ENCODE measurements at regions not wholly inside any gene's neighbourhood (a gene's known extent, or its start where the extent isn't known, plus 50 kb on each side); places are given as distances from the start of the nearest gene placed in this dataset.

DNA sequence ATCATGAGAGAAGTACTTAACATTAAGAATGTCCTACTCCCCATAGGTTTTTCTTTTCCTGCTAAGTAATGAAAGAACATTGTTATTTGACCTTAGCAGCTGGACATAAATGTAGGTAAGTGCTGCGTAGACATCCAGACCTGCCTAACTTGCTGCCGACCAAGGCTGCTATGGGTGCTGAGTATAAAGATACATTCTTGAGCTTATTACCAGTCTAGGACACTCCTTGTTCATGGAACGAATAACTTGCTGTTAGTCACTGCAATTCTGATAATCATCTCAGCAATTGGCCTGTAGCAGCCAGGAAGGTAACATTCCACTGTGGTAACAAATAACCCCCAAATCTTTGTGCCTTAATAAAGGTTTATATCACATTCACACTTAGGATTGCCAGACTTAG, 478.1 kb downstream of the VRK1 start:
- ChIA-PET CTCF (no interaction called here), POLR2A (no interaction called here)
- no peak for DNase-seq (ENCODE audit: extremely low spot score)
- TF ChIP-seq, protein P1, sequence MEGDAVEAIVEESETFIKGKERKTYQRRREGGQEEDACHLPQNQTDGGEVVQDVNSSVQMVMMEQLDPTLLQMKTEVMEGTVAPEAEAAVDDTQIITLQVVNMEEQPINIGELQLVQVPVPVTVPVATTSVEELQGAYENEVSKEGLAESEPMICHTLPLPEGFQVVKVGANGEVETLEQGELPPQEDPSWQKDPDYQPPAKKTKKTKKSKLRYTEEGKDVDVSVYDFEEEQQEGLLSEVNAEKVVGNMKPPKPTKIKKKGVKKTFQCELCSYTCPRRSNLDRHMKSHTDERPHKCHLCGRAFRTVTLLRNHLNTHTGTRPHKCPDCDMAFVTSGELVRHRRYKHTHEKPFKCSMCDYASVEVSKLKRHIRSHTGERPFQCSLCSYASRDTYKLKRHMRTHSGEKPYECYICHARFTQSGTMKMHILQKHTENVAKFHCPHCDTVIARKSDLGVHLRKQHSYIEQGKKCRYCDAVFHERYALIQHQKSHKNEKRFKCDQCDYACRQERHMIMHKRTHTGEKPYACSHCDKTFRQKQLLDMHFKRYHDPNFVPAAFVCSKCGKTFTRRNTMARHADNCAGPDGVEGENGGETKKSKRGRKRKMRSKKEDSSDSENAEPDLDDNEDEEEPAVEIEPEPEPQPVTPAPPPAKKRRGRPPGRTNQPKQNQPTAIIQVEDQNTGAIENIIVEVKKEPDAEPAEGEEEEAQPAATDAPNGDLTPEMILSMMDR (IDR thresholded peaks at IDR 0.05; ENCODE audit: control extremely low read depth, extremely low read depth, low read depth, missing control alignments), result no peak

DNA sequence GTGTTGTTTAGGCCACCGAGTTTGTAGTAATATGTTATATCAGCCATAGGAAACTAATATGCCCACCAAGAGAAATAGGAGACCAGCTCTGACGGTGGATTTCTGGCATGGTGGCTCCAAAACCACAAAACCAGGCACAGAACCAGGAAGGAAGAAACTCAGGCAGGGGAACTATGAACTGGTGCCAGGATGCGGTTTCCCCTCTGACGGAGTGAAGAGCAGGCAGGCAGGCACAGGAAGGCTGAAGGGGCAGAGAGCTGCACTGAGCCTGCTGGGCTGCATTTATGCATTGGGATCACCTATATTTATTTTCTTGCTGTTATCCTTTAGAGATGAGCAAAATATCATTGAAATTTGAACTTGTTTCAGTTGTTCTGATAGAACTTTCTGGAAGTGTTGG, 479.4 kb downstream of the VRK1 start:
- no peak for DNase-seq (ENCODE audit: extremely low spot score)
- TF ChIP-seq, protein P1 (IDR thresholded peaks at IDR 0.05; ENCODE audit: control extremely low read depth, extremely low read depth, low read depth, missing control alignments), result no peak
- ChIA-PET CTCF (no interaction called here), POLR2A (no interaction called here)

DNA sequence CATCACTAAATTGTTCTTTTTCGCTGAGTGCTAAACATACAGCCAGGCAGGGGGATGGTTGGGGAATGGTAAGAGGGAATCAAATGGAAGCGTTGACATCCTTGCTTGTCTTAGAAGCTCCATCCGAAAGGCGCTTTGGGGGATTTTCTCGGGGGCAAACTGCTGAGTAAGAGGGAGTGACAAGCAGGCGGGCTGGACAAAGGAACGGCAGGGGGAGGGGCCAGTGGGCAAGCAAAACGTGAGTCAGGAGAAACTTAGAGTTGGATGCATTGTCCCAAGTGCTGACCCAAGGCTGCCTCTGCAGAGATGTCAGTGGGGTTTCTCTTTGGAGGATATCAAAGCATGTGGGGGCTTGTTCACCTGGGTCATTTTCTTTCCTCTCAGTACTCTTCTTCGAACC, 480.5 kb downstream of the VRK1 start:
- CTCF ChIA-PET, result no interaction called here
- TF ChIP-seq, protein P1 (IDR thresholded peaks at IDR 0.05; ENCODE audit: control extremely low read depth, extremely low read depth, low read depth, missing control alignments), result no peak
- POLR2A ChIA-PET, result no interaction called here
- DNase-seq (ENCODE audit: extremely low spot score), result no peak

DNA sequence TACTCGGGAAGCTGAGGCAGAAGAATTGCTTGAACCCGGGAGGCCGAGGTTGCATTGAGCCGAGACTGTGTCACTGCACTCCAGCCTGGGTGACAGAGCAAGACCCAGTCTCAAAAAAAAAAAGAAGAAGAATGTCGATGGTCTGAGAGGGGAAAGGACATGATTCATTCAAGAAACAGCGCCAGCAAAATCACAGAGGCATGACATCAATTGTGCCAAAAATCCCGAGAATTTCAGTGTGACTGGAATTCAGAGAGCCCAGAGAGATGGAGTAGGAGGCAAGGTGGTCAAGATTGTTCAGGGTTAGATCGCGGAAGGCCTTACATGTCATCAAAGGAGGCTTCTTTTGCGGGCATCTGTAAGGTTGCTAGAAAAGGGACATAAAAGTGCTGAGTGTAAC, 483.3 kb downstream of the VRK1 start:
- DNase-seq (ENCODE audit: extremely low spot score), result no peak
- POLR2A ChIA-PET, result no interaction called here
- TF ChIP-seq, protein P1 (IDR thresholded peaks at IDR 0.05; ENCODE audit: control extremely low read depth, extremely low read depth, low read depth, missing control alignments), result no peak
- CTCF ChIA-PET, result no interaction called here

DNA sequence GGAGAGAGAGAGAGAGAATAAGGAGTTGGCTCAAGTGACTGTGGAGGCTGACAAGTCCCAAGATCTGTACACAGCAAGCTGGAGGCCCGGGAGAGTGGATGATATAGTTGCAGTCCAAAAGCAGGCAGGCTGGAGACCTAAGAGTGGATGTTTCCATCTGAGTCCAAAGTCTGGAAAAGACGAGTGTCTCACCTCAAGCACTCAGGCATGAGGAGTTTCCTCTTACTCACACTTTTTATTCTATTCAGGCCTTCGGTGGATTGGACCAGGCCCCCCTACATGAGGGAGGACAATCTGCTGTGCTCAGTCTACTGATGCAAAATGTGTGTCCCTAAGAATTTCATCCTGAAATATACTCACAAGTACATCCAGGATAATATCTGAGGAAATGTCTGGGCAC, 484.6 kb downstream of the VRK1 start:
- ChIA-PET CTCF (interaction anchor here (1.0 kb wide), 1 partner anchor 13 kb away, joined by 3 read pairs; no protein-coding TSS in a partner anchor), POLR2A (no interaction called here)
- no peak for DNase-seq (ENCODE audit: extremely low spot score)
- TF ChIP-seq, protein P1 (IDR thresholded peaks at IDR 0.05; ENCODE audit: control extremely low read depth, extremely low read depth, low read depth, missing control alignments), result no peak

DNA sequence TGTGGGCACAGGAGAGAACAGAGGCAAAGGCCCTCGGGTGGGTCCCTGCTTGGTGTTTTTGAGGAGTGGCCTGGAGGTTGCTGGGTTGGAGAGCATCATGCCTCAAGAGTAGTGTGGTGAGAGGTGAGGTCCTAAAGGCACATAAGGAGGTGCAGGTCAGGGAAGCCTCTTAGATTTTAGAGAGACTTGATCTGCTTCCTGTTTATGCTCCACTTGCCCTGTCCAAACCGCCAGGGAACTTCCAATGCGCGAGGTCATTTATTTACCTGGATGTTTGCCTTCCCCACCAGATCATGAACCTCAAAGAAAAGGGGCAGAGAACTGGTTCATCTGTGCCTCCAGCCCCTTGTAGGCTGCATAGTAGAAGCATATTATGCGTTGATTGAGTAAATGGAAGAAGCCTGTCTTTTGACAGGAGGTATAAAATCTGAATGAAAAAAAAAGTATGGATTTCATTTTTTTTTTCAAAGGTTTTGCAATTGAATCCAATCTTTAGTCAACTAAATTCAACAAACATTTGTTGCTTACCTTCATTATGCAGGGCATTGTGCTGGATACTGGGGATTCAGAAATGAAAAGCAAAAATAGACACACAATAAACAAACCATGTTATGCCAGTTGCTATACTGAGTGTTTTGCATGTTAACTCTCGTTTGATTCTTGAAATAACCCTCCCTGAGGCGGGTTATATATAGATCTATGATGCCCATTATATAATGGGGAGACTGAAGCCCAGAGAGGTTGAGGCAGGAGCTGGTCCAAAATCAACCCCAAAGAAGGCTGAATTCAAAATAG, 485.2 kb downstream of the VRK1 start:
- POLR2A ChIA-PET, result no interaction called here
- no peak for DNase-seq (ENCODE audit: extremely low spot score)
- CTCF ChIA-PET, result no interaction called here
- TF ChIP-seq, protein P1 (IDR thresholded peaks at IDR 0.05; ENCODE audit: control extremely low read depth, extremely low read depth, low read depth, missing control alignments), result no peak
